ENCODE measurements at regions not wholly inside any gene's neighbourhood (a gene's known extent, or its start where the extent isn't known, plus 50 kb on each side); places are given as distances from the start of the nearest gene placed in this dataset.

DNA sequence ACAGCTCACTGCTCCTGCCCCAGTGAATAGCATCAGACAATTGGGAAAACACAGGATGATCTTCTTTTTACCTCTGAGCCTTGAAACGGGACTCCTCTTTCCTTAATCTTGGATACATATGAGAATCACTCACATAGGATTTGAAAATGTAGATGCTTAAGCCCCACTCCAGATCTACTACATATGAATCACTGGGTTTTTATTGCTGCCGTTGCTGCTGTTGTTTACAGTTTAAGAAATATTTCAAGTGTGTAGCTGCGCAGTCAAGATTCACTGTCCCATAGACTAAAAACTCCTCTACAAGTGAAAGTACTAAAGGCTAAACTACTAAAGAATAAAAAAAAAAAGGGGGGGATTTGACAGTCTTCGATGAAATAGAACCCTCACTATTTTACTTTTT, 765.9 kb downstream of the NTRK3 start:
- no peak for TF ChIP-seq CTCF (conservative IDR thresholded peaks at IDR 0.05; ENCODE audit: low read length)
- no peak for TF ChIP-seq EZH2phosphoT487 (IDR thresholded peaks at IDR 0.05; ENCODE audit: borderline replicate concordance, low read depth, low read length)

All from OCI-LY7 (cell line).